ENCODE measurements at regions not wholly inside any gene's neighbourhood (a gene's known extent, or its start where the extent isn't known, plus 50 kb on each side); places are given as distances from the start of the nearest gene placed in this dataset.

GRCh38 chr3:69542805-69543429, 157.0 kb upstream of the FRMD4B start:
- DNase-seq (ENCODE audit: low read depth): no peak
- TF ChIP-seq CTCF (IDR thresholded peaks at IDR 0.05; ENCODE audit: low read depth, low read length, missing control alignments): no peak
- no peak overlapping the region for H3K4me3 ChIP-seq (ENCODE audit: low read depth, low read length)

- no peak overlapping the region for H3K4me3 ChIP-seq (ENCODE audit: low read depth, low read length)
- no peak for DNase-seq (ENCODE audit: low read depth)
- no peak for TF ChIP-seq CTCF (IDR thresholded peaks at IDR 0.05; ENCODE audit: low read depth, low read length, missing control alignments)
Observed at GRCh38 chr3:69542089-69542804, 156.4 kb upstream of the FRMD4B start.

GRCh38 chr3:69541711-69542088, 155.8 kb upstream of the FRMD4B start:
- no peak for TF ChIP-seq CTCF (IDR thresholded peaks at IDR 0.05; ENCODE audit: low read depth, low read length, missing control alignments)
- no peak for DNase-seq (ENCODE audit: low read depth)
- no peak overlapping the region for H3K4me3 ChIP-seq (ENCODE audit: low read depth, low read length)

GRCh38 chr3:69540706-69541581, 155.1 kb upstream of the FRMD4B start:
- no peak for DNase-seq (ENCODE audit: low read depth)
- no peak overlapping the region for H3K4me3 ChIP-seq (ENCODE audit: low read depth, low read length)
- no peak for TF ChIP-seq CTCF (IDR thresholded peaks at IDR 0.05; ENCODE audit: low read depth, low read length, missing control alignments)

- DNase-seq (ENCODE audit: low read depth): no peak
- H3K4me3 ChIP-seq (ENCODE audit: low read depth, low read length): no peak overlapping the region
- TF ChIP-seq CTCF (IDR thresholded peaks at IDR 0.05; ENCODE audit: low read depth, low read length, missing control alignments): no peak
Observed at GRCh38 chr3:69539134-69539533, 153.2 kb upstream of the FRMD4B start.

- H3K4me3 ChIP-seq (ENCODE audit: low read depth, low read length): no peak overlapping the region
- TF ChIP-seq CTCF (IDR thresholded peaks at IDR 0.05; ENCODE audit: low read depth, low read length, missing control alignments): no peak
- no peak for DNase-seq (ENCODE audit: low read depth)
Observed at GRCh38 chr3:69538281-69538680, 152.4 kb upstream of the FRMD4B start.

Data from GM12864 (cell line).